ENCODE measurements at regions not wholly inside any gene's neighbourhood (a gene's known extent, or its start where the extent isn't known, plus 50 kb on each side); places are given as distances from the start of the nearest gene placed in this dataset.
A peak's percentile ranks its signal among the peaks of the same experiment; 100 is the strongest.

- Histone ChIP-seq H3K79me2 (ENCODE audit: insufficient read depth, low read length) (no peaks in the 10 kb centered on the region), H3K4me3 (ENCODE audit: low read length, poor library complexity, severe bottlenecking) (no peak overlapping the region), H3K36me3 (ENCODE audit: insufficient read depth, low read length) (no peaks in the 10 kb centered on the region), H2AFZ (ENCODE audit: low read length) (no peak overlapping the region), H3F3A (ENCODE audit: low read depth) (no peaks in the 10 kb centered on the region), H3K4me2 (ENCODE audit: low read depth, low read length, poor library complexity, severe bottlenecking) (no peak overlapping the region), H3K27me3 (ENCODE audit: insufficient read depth, low read length, poor library complexity, severe bottlenecking) (no peaks in the 10 kb centered on the region), H3K4me1 (ENCODE audit: insufficient read depth, low read length, poor library complexity, severe bottlenecking) (no peaks in the 10 kb centered on the region), H4K20me1 (ENCODE audit: insufficient read depth, low read length, poor library complexity, severe bottlenecking) (no peaks in the 10 kb centered on the region), H3K9me3 (ENCODE audit: insufficient read depth, low read depth, low read length) (no peaks in the 10 kb centered on the region), H3K9ac (ENCODE audit: low read depth, low read length, poor library complexity, severe bottlenecking) (no peak overlapping the region), H3K9me2 (replicated peaks; ENCODE audit: low read depth, low read length) (no peaks in the 10 kb centered on the region)
- TF ChIP-seq EZH2phosphoT487 (IDR thresholded peaks at IDR 0.05; ENCODE audit: borderline replicate concordance) (no peak), CTCF (conservative IDR thresholded peaks at IDR 0.05; ENCODE audit: low read length) (no peak)
Observed at GRCh38 chr4:138500869-138501268, 258.7 kb upstream of the SLC7A11 start.

GRCh38 chr4:138499627-138500026 is 257.5 kb upstream of the SLC7A11 start:
- TF ChIP-seq EZH2phosphoT487 (IDR thresholded peaks at IDR 0.05; ENCODE audit: borderline replicate concordance), result no peak
- peak; percentile 26 for TF ChIP-seq CTCF (conservative IDR thresholded peaks at IDR 0.05; ENCODE audit: low read length)
- H3K79me2 ChIP-seq (ENCODE audit: insufficient read depth, low read length), result no peaks in the 10 kb centered on the region
- H3K4me2 ChIP-seq (ENCODE audit: low read depth, low read length, poor library complexity, severe bottlenecking), result no peak overlapping the region
- no peaks in the 10 kb centered on the region for H3K36me3 ChIP-seq (ENCODE audit: insufficient read depth, low read length)
- no peak overlapping the region for H3K9ac ChIP-seq (ENCODE audit: low read depth, low read length, poor library complexity, severe bottlenecking)
- H4K20me1 ChIP-seq (ENCODE audit: insufficient read depth, low read length, poor library complexity, severe bottlenecking), result no peaks in the 10 kb centered on the region
- no peaks in the 10 kb centered on the region for H3K4me1 ChIP-seq (ENCODE audit: insufficient read depth, low read length, poor library complexity, severe bottlenecking)
- no peaks in the 10 kb centered on the region for H3K9me2 ChIP-seq (replicated peaks; ENCODE audit: low read depth, low read length)
- H2AFZ ChIP-seq (ENCODE audit: low read length), result no peak overlapping the region
- no peaks in the 10 kb centered on the region for H3F3A ChIP-seq (ENCODE audit: low read depth)
- no peaks in the 10 kb centered on the region for H3K9me3 ChIP-seq (ENCODE audit: insufficient read depth, low read depth, low read length)
- no peaks in the 10 kb centered on the region for H3K27me3 ChIP-seq (ENCODE audit: insufficient read depth, low read length, poor library complexity, severe bottlenecking)
- H3K4me3 ChIP-seq (ENCODE audit: low read length, poor library complexity, severe bottlenecking), result no peak overlapping the region

DNA sequence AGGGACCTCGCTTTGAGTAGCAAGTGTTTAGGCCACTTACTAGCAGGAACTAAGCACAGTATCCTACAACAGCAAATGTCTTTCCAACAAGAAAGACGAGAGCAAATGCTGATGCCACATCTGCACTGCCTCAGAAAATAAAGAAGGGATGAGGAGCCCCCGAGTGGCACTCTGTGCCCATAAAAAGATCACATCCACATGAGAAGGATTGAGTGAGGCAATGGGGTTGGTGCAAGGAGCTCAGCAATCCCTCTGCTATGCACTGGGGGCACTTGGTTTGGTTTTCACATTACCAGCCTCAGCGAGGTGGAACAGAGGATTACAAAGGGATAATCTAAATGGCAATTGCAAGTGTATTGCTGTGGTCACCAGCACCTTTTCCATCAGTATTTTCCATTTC is 252.8 kb upstream of the SLC7A11 start:
- Histone ChIP-seq H3K79me2 (ENCODE audit: insufficient read depth, low read length) (no peaks in the 10 kb centered on the region), H3F3A (ENCODE audit: low read depth) (no peaks in the 10 kb centered on the region)
- no peak for TF ChIP-seq EZH2phosphoT487 (IDR thresholded peaks at IDR 0.05; ENCODE audit: borderline replicate concordance)
- TF ChIP-seq CTCF (conservative IDR thresholded peaks at IDR 0.05; ENCODE audit: low read length), result peak; percentile 77

More for the DNA sequence above, 252.8 kb upstream of the SLC7A11 start:
- Histone ChIP-seq H3K9ac (ENCODE audit: low read depth, low read length, poor library complexity, severe bottlenecking) (no peak overlapping the region), H3K4me2 (ENCODE audit: low read depth, low read length, poor library complexity, severe bottlenecking) (no peak overlapping the region), H2AFZ (ENCODE audit: low read length) (0 out of 2 replicates have a peak overlapping the region, but pooled peaks have one; percentile 7), H3K4me1 (ENCODE audit: insufficient read depth, low read length, poor library complexity, severe bottlenecking) (no peaks in the 10 kb centered on the region), H3K4me3 (ENCODE audit: low read length, poor library complexity, severe bottlenecking) (no peak overlapping the region), H3K9me2 (replicated peaks; ENCODE audit: low read depth, low read length) (no peaks in the 10 kb centered on the region), H4K20me1 (ENCODE audit: insufficient read depth, low read length, poor library complexity, severe bottlenecking) (no peaks in the 10 kb centered on the region), H3K36me3 (ENCODE audit: insufficient read depth, low read length) (no peaks in the 10 kb centered on the region), H3K27me3 (ENCODE audit: insufficient read depth, low read length, poor library complexity, severe bottlenecking) (no peaks in the 10 kb centered on the region), H3K9me3 (ENCODE audit: insufficient read depth, low read depth, low read length) (no peaks in the 10 kb centered on the region)
